Astrocyte (in vitro differentiated cells and primary cell): ENCODE measurements at regions not wholly inside any gene's neighbourhood (a gene's known extent, or its start where the extent isn't known, plus 50 kb on each side); places are given as distances from the start of the nearest gene placed in this dataset.

Experiments used
- EZH2 ChIP-seq: IDR thresholded peaks from 2 replicates; pipeline ENCODE4 v1.6.1; 2012; ENCODE audit warnings: mild to moderate bottlenecking, low read length, inconsistent platforms; ENCODE audit not compliant: insufficient read depth
- TF ChIP-seq, protein P1 (sequence below): IDR thresholded peaks from 2 replicates; pipeline ENCODE4 v1.5.1; 2011; ENCODE audit warnings: low read depth, mild to moderate bottlenecking, inconsistent platforms, low read length, moderate library complexity; ENCODE audit not compliant: insufficient read depth

GRCh38 chr16:72357910-72358309 lies 186.0 kb upstream of the PMFBP1 start:
- TF ChIP-seq, protein P1, sequence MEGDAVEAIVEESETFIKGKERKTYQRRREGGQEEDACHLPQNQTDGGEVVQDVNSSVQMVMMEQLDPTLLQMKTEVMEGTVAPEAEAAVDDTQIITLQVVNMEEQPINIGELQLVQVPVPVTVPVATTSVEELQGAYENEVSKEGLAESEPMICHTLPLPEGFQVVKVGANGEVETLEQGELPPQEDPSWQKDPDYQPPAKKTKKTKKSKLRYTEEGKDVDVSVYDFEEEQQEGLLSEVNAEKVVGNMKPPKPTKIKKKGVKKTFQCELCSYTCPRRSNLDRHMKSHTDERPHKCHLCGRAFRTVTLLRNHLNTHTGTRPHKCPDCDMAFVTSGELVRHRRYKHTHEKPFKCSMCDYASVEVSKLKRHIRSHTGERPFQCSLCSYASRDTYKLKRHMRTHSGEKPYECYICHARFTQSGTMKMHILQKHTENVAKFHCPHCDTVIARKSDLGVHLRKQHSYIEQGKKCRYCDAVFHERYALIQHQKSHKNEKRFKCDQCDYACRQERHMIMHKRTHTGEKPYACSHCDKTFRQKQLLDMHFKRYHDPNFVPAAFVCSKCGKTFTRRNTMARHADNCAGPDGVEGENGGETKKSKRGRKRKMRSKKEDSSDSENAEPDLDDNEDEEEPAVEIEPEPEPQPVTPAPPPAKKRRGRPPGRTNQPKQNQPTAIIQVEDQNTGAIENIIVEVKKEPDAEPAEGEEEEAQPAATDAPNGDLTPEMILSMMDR: no peak
- no peak for TF ChIP-seq EZH2
